GM12878 (cell line): ENCODE measurements at regions not wholly inside any gene's neighbourhood (a gene's known extent, or its start where the extent isn't known, plus 50 kb on each side); places are given as distances from the start of the nearest gene placed in this dataset.

Experiments
- ATAC-seq: fragments of 200-7000 bp; cut with Tn5 transposase; 3 replicates; pipeline ENCODE4 v1.9.1; 2020; ENCODE audit warnings: mild to moderate bottlenecking, moderate library complexity
- BruUV-seq: library from RNA; stranded (reverse); fragments of 400-500 nt; replicated peaks from 2 replicates; lab custom pipeline; 2021; lab: Mats Ljungman, UMichigan
- CTCF ChIA-PET: fragments of 300-600 bp; sonication (Branson Sonifier 250); formaldehyde crosslinking; extraction: SDS; loops from one replicate; lab custom pipeline; 2021; ENCODE audit warnings: inconsistent platforms; lab: Yijun Ruan, JAX
- POLR2A ChIA-PET: fragments of 350-600 bp; formaldehyde crosslinking; extraction: SDS; loops from one replicate; lab custom pipeline; 2021; ENCODE audit warnings: inconsistent platforms; lab: Charles Lee
- RAD21 ChIA-PET: fragments of 300-600 bp; sonication (Branson Sonifier 250); formaldehyde crosslinking; loops from one replicate; lab custom pipeline; 2023; ENCODE audit warnings: antibody characterized with exemption; ENCODE audit not compliant: unreplicated experiment; lab: Charles Lee
- SMC1A ChIA-PET: fragments of 300-600 bp; sonication (Branson Sonifier 250); formaldehyde crosslinking; loops from one replicate; lab custom pipeline; 2023; ENCODE audit not compliant: unreplicated experiment, uncharacterized antibody; lab: Charles Lee
- DNase-seq: peaks from one replicate; pipeline ENCODE4 v3.0.0-alpha.2; 2011; ENCODE audit warnings: low read depth, low spot score
- FAIRE-seq: peaks from 3 replicates; lab custom pipeline; 2011; peaks lifted over from hg19 to GRCh38; lab: Jason Lieb, UNC
- H2AFZ ChIP-seq: 2 replicates; pipeline ENCODE4 v1.6.0; 2011; ENCODE audit warnings: low read depth, low read length, control low read depth; ENCODE audit not compliant: control insufficient read depth
- H3K27ac ChIP-seq: 2 replicates; pipeline ENCODE4 v1.5.1; 2011; ENCODE audit warnings: control low read depth; ENCODE audit not compliant: control insufficient read depth, insufficient read depth
- H3K27me3 ChIP-seq, 2 experiments: replicated peaks in 1 of 2; 2 replicates each; pipeline versions ENCODE4 v1.6.0 to v1.6.1; 2011; ENCODE audit warnings: low read length in 1 of 2; ENCODE audit not compliant: control insufficient read depth in 2 of 2, insufficient read depth in 2 of 2
- H3K36me3 ChIP-seq, 2 experiments: 2 replicates each; pipeline ENCODE4 v1.5.1; 2011; ENCODE audit warnings: low read length in 1 of 2; ENCODE audit not compliant: control insufficient read depth in 2 of 2, insufficient read depth in 2 of 2
- H3K4me1 ChIP-seq: 2 replicates; pipeline ENCODE4 v1.6.1; 2011; ENCODE audit warnings: mild to moderate bottlenecking, low read length, moderate library complexity, mixed read lengths; ENCODE audit not compliant: control insufficient read depth, insufficient read depth
- H3K4me2 ChIP-seq: 2 replicates; pipeline ENCODE4 v1.6.0; 2011; ENCODE audit warnings: control low read depth; ENCODE audit not compliant: control insufficient read depth, insufficient read depth
- H3K4me3 ChIP-seq: fragments of 200-600 bp; sonication (generic); 2 replicates; pipeline ENCODE4 v1.5.1; 2016
- H3K79me2 ChIP-seq: 2 replicates; pipeline ENCODE4 v1.6.0; 2011; ENCODE audit warnings: low read length; ENCODE audit not compliant: control insufficient read depth, insufficient read depth
- H3K9ac ChIP-seq: 2 replicates; pipeline ENCODE4 v1.8.0; 2011; ENCODE audit warnings: low read length, control low read depth, mixed read lengths; ENCODE audit not compliant: control insufficient read depth, insufficient read depth
- H3K9me3 ChIP-seq: replicated peaks from 3 replicates; pipeline ENCODE4 v1.5.1; 2011; ENCODE audit warnings: mild to moderate bottlenecking, low read length; ENCODE audit not compliant: control insufficient read depth, insufficient read depth
- H4K20me1 ChIP-seq: 2 replicates; pipeline ENCODE4 v1.6.0; 2011; ENCODE audit not compliant: control insufficient read depth, insufficient read depth
- CEBPB ChIP-seq, 2 experiments: fragments of 150-350 bp in 1 of 2; IDR thresholded peaks; 2 replicates each; pipeline ENCODE4 v1.6.1; 2012 to 2014; ENCODE audit warnings: low read depth in 2 of 2, low read length in 2 of 2, borderline replicate concordance in 1 of 2, inconsistent platforms in 1 of 2
- CHD4 ChIP-seq: fragments of 200-600 bp; sonication (generic); IDR thresholded peaks from 2 replicates; pipeline ENCODE4 v1.6.1; 2016; ENCODE audit warnings: mild to moderate bottlenecking
- FOS ChIP-seq: IDR thresholded peaks from 3 replicates; pipeline ENCODE4 v1.6.1; 2011; ENCODE audit warnings: borderline replicate concordance; ENCODE audit not compliant: insufficient read length; ENCODE audit errors: extremely low read depth
- HDGF ChIP-seq: fragments of 450-650 bp; IDR thresholded peaks from 2 replicates; pipeline ENCODE4 v1.6.1; 2016; ENCODE audit warnings: antibody characterized with exemption
- HSF1 ChIP-seq: fragments of 150-350 bp; IDR thresholded peaks from 2 replicates; pipeline ENCODE4 v1.6.1; 2014; ENCODE audit warnings: mild to moderate bottlenecking, low read depth, low read length
- IKZF2 ChIP-seq, 2 experiments: fragments of 450-650 bp; IDR thresholded peaks; 2 replicates each; pipeline ENCODE4 v1.6.1; 2017; ENCODE audit warnings: mild to moderate bottlenecking in 2 of 2, moderate library complexity in 2 of 2
- MTA3 ChIP-seq: IDR thresholded peaks from 2 replicates; pipeline ENCODE4 v1.6.1; 2012; ENCODE audit warnings: low read length, inconsistent platforms, borderline replicate concordance
- MYC ChIP-seq: IDR thresholded peaks from 2 replicates; pipeline ENCODE4 v1.6.1; 2011; ENCODE audit warnings: mild to moderate bottlenecking, low read length, moderate library complexity, inconsistent platforms; ENCODE audit not compliant: insufficient read depth, insufficient replicate concordance, insufficient read length, severe bottlenecking
- NBN ChIP-seq: fragments of 450-650 bp; IDR thresholded peaks from 2 replicates; pipeline ENCODE4 v1.6.1; 2016
- PAX5 ChIP-seq: IDR thresholded peaks from 2 replicates; pipeline ENCODE4 v1.6.1; 2011; ENCODE audit warnings: low read depth, low read length, borderline replicate concordance
- RCOR1 ChIP-seq: conservative IDR thresholded peaks from 2 replicates; pipeline ENCODE4 v1.6.1; 2012; ENCODE audit warnings: low read depth, low read length, improper control_type of control experiment
- SPI1 ChIP-seq: IDR thresholded peaks from 2 replicates; pipeline ENCODE4 v1.6.1; 2011; ENCODE audit warnings: low read depth, mild to moderate bottlenecking, low read length, moderate library complexity, borderline replicate concordance; ENCODE audit not compliant: insufficient read depth
- STAT3 ChIP-seq: IDR thresholded peaks from 2 replicates; pipeline ENCODE4 v1.6.1; 2011; ENCODE audit warnings: low read depth, low read length, improper control_type of control experiment
- TAF1 ChIP-seq: IDR thresholded peaks from 2 replicates; pipeline ENCODE4 v1.6.1; 2011; ENCODE audit warnings: mild to moderate bottlenecking, low read depth, low read length, borderline replicate concordance
- ZNF217 ChIP-seq: fragments of 450-650 bp; IDR thresholded peaks from 2 replicates; pipeline ENCODE4 v1.6.1; 2017; ENCODE audit warnings: antibody characterized with exemption, mild to moderate bottlenecking
- ZNF622 ChIP-seq: fragments of 450-650 bp; IDR thresholded peaks from 2 replicates; pipeline ENCODE4 v1.6.1; 2017; ENCODE audit warnings: mild to moderate bottlenecking, inconsistent platforms
- ZSCAN29 ChIP-seq: fragments of 450-650 bp; IDR thresholded peaks from 2 replicates; pipeline ENCODE4 v1.6.1; 2017; ENCODE audit warnings: mild to moderate bottlenecking, moderate library complexity
- WGBS: methylation state at CpG from one replicate; pipeline ENCODE4 v1.1.6; 2016; ENCODE audit warnings: low lambda C conversion rate; ENCODE audit not compliant: insufficient replicate concordance, insufficient coverage; ENCODE audit errors: missing lambda C conversion rate; 5-methylcytosine and 5-hydroxymethylcytosine counted together
- in situ Hi-C: fragments of 300-500 bp; cut with MboI; formaldehyde crosslinking; loops from 9 replicates; pipeline ENCODE4 v1.14.3; 2018; ENCODE audit warnings: mixed read lengths
- intact Hi-C: fragments of 100-400 bp; cut with micrococcal nuclease; formaldehyde crosslinking; loops from one replicate; pipeline ENCODE4 v1.14.2; 2022; ENCODE audit not compliant: unreplicated experiment

- TF ChIP-seq TAF1 = no peak
- peak; percentile 78 to 79; a peak in 3 of 4 replicates for TF ChIP-seq IKZF2 (IDR thresholded peaks at IDR 0.05)
- no peak for TF ChIP-seq MYC
- TF ChIP-seq SPI1 = peak; percentile 89
- TF ChIP-seq CHD4 = no peak
- TF ChIP-seq, all 136 proteins: peak for 7
These were observed 77.0 kb upstream of the GBE1 start (continued) for GRCh38 chr3:81838457-81838856.

- H3K27me3 ChIP-seq = no peaks in the 10 kb centered on the region
- SMC1A ChIA-PET = interaction anchor here (1.1 kb wide), 1 partner anchor 19 kb away, joined by 3 read pairs; no protein-coding TSS in a partner anchor
- no peak overlapping the region for H3K4me2 ChIP-seq
- BruUV-seq = no TSS peak
- in situ Hi-C loops (no loop called here), intact Hi-C loops (no loop called here)
- no peak for ATAC-seq
- TF ChIP-seq NBN (no peak), RCOR1 (no peak), PAX5 (no peak), FOS (no peak), STAT3 (no peak), HSF1 (no peak), CEBPB (IDR thresholded peaks at IDR 0.05; ENCODE audit: borderline replicate concordance in 1 of 2, low read depth in 2 of 2, low read length in 2 of 2) (no peak), MTA3 (no peak), ZSCAN29 (no peak), HDGF (no peak), ZNF622 (no peak), ZNF217 (no peak)
- H3K79me2 ChIP-seq = no peaks in the 10 kb centered on the region
- H3K9ac ChIP-seq = no peak overlapping the region
- no peak overlapping the region for H3K4me3 ChIP-seq
- H4K20me1 ChIP-seq = no peaks in the 10 kb centered on the region
- RAD21 ChIA-PET = no interaction called here
- H3K27ac ChIP-seq = no peak overlapping the region
- FAIRE-seq = no peak
- no peak for DNase-seq
- peaks cover 2% of the 10 kb centered on the region for H3K9me3 ChIP-seq
- POLR2A ChIA-PET = no interaction called here
- WGBS = 83% methylated on average over 6 of the region's 6 CpGs
- H3K4me1 ChIP-seq = no peaks in the 10 kb centered on the region
- no peak overlapping the region for H2AFZ ChIP-seq
- H3K36me3 ChIP-seq = no peaks in the 10 kb centered on the region
- CTCF ChIA-PET = interaction anchor here (0.6 to 1.6 kb wide), 2 partner anchors 20 to 154 kb away, joined by 3 read pairs; no protein-coding TSS in a partner anchor
These were observed 75.7 kb upstream of the GBE1 start for GRCh38 chr3:81837071-81837593.
